Neural progenitor cell (in vitro differentiated cells): ENCODE measurements at regions not wholly inside any gene's neighbourhood (a gene's known extent, or its start where the extent isn't known, plus 50 kb on each side); places are given as distances from the start of the nearest gene placed in this dataset.

ENCODE experiments used
- EZH2 ChIP-seq: fragments of 200-600 bp; sonication (generic); IDR thresholded peaks from 2 replicates; pipeline ENCODE4 v1.6.1; 2017; ENCODE audit warnings: antibody characterized with exemption, mild to moderate bottlenecking, moderate library complexity
- EZH2phosphoT487 ChIP-seq: fragments of 200-600 bp; sonication (generic); IDR thresholded peaks from 2 replicates; pipeline ENCODE4 v1.6.1; 2017; ENCODE audit warnings: antibody characterized with exemption
- TF ChIP-seq, protein P1 (sequence below): fragments of 200-600 bp; sonication (generic); IDR thresholded peaks from 2 replicates; pipeline ENCODE4 v1.5.1; 2017; ENCODE audit warnings: antibody characterized with exemption, mild to moderate bottlenecking

GRCh38 chr7:28885771-28886170 is 72.4 kb downstream of the TRIL start:
- TF ChIP-seq, protein P1, sequence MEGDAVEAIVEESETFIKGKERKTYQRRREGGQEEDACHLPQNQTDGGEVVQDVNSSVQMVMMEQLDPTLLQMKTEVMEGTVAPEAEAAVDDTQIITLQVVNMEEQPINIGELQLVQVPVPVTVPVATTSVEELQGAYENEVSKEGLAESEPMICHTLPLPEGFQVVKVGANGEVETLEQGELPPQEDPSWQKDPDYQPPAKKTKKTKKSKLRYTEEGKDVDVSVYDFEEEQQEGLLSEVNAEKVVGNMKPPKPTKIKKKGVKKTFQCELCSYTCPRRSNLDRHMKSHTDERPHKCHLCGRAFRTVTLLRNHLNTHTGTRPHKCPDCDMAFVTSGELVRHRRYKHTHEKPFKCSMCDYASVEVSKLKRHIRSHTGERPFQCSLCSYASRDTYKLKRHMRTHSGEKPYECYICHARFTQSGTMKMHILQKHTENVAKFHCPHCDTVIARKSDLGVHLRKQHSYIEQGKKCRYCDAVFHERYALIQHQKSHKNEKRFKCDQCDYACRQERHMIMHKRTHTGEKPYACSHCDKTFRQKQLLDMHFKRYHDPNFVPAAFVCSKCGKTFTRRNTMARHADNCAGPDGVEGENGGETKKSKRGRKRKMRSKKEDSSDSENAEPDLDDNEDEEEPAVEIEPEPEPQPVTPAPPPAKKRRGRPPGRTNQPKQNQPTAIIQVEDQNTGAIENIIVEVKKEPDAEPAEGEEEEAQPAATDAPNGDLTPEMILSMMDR = no peak
- no peak for TF ChIP-seq EZH2
- TF ChIP-seq EZH2phosphoT487 = no peak
